ENCODE measurements at regions not wholly inside any gene's neighbourhood (a gene's known extent, or its start where the extent isn't known, plus 50 kb on each side); places are given as distances from the start of the nearest gene placed in this dataset.

DNA sequence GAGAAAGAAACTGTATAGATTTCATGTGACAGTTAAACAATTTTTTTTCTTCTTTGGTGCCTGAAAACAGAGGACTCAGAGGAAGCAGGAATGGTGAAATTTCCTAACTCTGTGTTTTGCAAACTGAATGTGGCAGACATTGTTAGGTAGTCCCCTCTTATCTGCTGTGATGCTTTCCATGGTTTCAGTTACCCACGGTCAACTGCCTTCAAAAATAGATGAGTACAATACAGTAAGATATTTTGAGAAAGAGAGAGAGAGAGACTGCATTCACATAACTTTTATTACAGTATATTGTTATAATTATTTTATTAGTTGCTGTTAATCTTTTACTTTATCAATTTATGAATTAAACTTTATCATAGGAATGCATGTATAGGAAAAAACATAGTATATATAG is 627.2 kb downstream of the CCDC171 start:
- H3K4me1 ChIP-seq (ENCODE audit: insufficient read depth), result no peaks in the 10 kb centered on the region
- H3K36me3 ChIP-seq (replicated peaks; ENCODE audit: insufficient read depth, low read depth), result no peaks in the 10 kb centered on the region
- H4K20me1 ChIP-seq (ENCODE audit: insufficient read depth, poor library complexity, severe bottlenecking), result no peaks in the 10 kb centered on the region
- WGBS (ENCODE audit: low lambda C conversion rate, missing lambda C conversion rate), result 65% methylated on average over 1 of the region's 1 CpG
- no peak overlapping the region for H3K4me3 ChIP-seq
- no peaks in the 10 kb centered on the region for H3K27me3 ChIP-seq
- no peaks in the 10 kb centered on the region for H3K9me3 ChIP-seq (ENCODE audit: low read depth)
- no peak for DNase-seq (ENCODE audit: low spot score)
- H3K79me2 ChIP-seq, result no peaks in the 10 kb centered on the region
- no peak overlapping the region for H3K4me2 ChIP-seq
- H3K27ac ChIP-seq, result no peak overlapping the region
- no peak overlapping the region for H2AFZ ChIP-seq
- H3K9me2 ChIP-seq (replicated peaks; ENCODE audit: insufficient read depth), result no peaks in the 10 kb centered on the region
- TF ChIP-seq EZH2 (IDR thresholded peaks at IDR 0.05; ENCODE audit: borderline replicate concordance) (no peak), EZH2phosphoT487 (IDR thresholded peaks at IDR 0.05; ENCODE audit: low read depth, severe bottlenecking, unreplicated experiment) (no peak)
- TF ChIP-seq, protein P1, sequence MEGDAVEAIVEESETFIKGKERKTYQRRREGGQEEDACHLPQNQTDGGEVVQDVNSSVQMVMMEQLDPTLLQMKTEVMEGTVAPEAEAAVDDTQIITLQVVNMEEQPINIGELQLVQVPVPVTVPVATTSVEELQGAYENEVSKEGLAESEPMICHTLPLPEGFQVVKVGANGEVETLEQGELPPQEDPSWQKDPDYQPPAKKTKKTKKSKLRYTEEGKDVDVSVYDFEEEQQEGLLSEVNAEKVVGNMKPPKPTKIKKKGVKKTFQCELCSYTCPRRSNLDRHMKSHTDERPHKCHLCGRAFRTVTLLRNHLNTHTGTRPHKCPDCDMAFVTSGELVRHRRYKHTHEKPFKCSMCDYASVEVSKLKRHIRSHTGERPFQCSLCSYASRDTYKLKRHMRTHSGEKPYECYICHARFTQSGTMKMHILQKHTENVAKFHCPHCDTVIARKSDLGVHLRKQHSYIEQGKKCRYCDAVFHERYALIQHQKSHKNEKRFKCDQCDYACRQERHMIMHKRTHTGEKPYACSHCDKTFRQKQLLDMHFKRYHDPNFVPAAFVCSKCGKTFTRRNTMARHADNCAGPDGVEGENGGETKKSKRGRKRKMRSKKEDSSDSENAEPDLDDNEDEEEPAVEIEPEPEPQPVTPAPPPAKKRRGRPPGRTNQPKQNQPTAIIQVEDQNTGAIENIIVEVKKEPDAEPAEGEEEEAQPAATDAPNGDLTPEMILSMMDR (IDR thresholded peaks at IDR 0.05; ENCODE audit: poor library complexity), result no peak

DNA sequence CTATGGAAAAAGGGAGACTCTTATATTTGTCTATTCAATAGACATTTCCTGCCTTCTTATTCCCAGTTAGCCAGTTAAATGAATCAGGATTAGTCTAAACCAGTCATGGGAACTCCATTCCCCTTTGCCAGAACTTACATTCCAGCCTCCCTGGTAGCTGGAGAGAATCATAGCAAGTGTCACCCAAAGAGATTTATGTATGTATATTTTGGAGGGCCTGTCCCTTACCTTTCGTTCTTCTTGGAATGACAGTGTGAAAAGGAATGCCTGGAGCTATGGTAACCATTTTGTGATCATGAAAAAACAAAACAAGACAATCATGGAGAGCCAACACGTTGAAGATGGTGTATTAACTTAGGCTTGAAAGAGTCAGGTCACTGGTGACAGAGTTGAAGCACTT is 627.7 kb downstream of the CCDC171 start:
- no peak for TF ChIP-seq EZH2phosphoT487 (IDR thresholded peaks at IDR 0.05; ENCODE audit: low read depth, severe bottlenecking, unreplicated experiment)
- TF ChIP-seq, protein P1 (IDR thresholded peaks at IDR 0.05; ENCODE audit: poor library complexity), result no peak
- TF ChIP-seq EZH2 (IDR thresholded peaks at IDR 0.05; ENCODE audit: borderline replicate concordance), result no peak
- no peak overlapping the region for H2AFZ ChIP-seq
- H3K9me2 ChIP-seq (replicated peaks; ENCODE audit: insufficient read depth), result no peaks in the 10 kb centered on the region
- no peaks in the 10 kb centered on the region for H3K27me3 ChIP-seq
- no peak overlapping the region for H3K27ac ChIP-seq
- H4K20me1 ChIP-seq (ENCODE audit: insufficient read depth, poor library complexity, severe bottlenecking), result no peaks in the 10 kb centered on the region
- no peak overlapping the region for H3K4me2 ChIP-seq
- H3K36me3 ChIP-seq (replicated peaks; ENCODE audit: insufficient read depth, low read depth), result no peaks in the 10 kb centered on the region
- H3K4me3 ChIP-seq, result no peak overlapping the region
- 65% methylated on average over 2 of the region's 2 CpGs for WGBS (ENCODE audit: low lambda C conversion rate, missing lambda C conversion rate)
- no peaks in the 10 kb centered on the region for H3K79me2 ChIP-seq
- DNase-seq (ENCODE audit: low spot score), result no peak
- H3K9me3 ChIP-seq (ENCODE audit: low read depth), result no peaks in the 10 kb centered on the region
- H3K4me1 ChIP-seq (ENCODE audit: insufficient read depth), result no peaks in the 10 kb centered on the region

DNA sequence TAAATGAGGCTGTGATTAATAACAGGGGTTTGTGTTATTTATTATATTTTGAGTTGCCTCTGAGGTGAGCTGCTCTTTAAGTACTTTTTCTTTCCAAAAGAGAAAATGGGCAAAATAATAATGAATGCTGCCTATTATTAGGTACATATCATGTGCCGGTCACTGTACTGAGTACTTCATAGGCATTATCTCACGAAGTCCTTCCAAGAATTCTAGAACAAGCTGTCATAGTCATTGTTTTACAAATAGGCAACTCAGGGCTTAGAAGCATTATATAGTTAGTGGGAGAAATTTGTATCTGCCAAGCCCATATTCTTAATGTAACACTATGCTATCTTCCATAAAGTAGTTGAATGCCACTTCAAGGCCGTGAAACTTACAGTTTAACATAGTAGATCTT is 628.7 kb downstream of the CCDC171 start:
- no peak overlapping the region for H2AFZ ChIP-seq

More for the DNA sequence above, 628.7 kb downstream of the CCDC171 start:
- no peaks in the 10 kb centered on the region for H3K79me2 ChIP-seq
- no peaks in the 10 kb centered on the region for H3K4me1 ChIP-seq (ENCODE audit: insufficient read depth)
- H3K36me3 ChIP-seq (replicated peaks; ENCODE audit: insufficient read depth, low read depth), result no peaks in the 10 kb centered on the region
- no peak overlapping the region for H3K4me2 ChIP-seq
- no peaks in the 10 kb centered on the region for H3K9me3 ChIP-seq (ENCODE audit: low read depth)
- no peak overlapping the region for H3K27ac ChIP-seq
- TF ChIP-seq EZH2 (IDR thresholded peaks at IDR 0.05; ENCODE audit: borderline replicate concordance) (no peak), EZH2phosphoT487 (IDR thresholded peaks at IDR 0.05; ENCODE audit: low read depth, severe bottlenecking, unreplicated experiment) (no peak)
- TF ChIP-seq, protein P1 (IDR thresholded peaks at IDR 0.05; ENCODE audit: poor library complexity), result no peak
- no peaks in the 10 kb centered on the region for H3K27me3 ChIP-seq
- no peaks in the 10 kb centered on the region for H3K9me2 ChIP-seq (replicated peaks; ENCODE audit: insufficient read depth)
- no peak overlapping the region for H3K4me3 ChIP-seq
- no peaks in the 10 kb centered on the region for H4K20me1 ChIP-seq (ENCODE audit: insufficient read depth, poor library complexity, severe bottlenecking)
- 95% methylated on average over 3 of the region's 3 CpGs for WGBS (ENCODE audit: low lambda C conversion rate, missing lambda C conversion rate)
- no peak for DNase-seq (ENCODE audit: low spot score)
